Fibroblast of lung (primary cell): ENCODE measurements at regions not wholly inside any gene's neighbourhood (a gene's known extent, or its start where the extent isn't known, plus 50 kb on each side); places are given as distances from the start of the nearest gene placed in this dataset.

Source experiments
- CTCF ChIP-seq, 2 donors: IDR thresholded peaks in 1 of 2; conservative IDR thresholded peaks in 1 of 2; 1 replicate in 1 of 2; 2 replicates in 1 of 2; pipeline ENCODE4 v1.5.1; 2011 to 2012; ENCODE audit warnings: low read length in 2 of 2, control low read depth in 1 of 2, inconsistent platforms in 1 of 2, low read depth in 1 of 2, mild to moderate bottlenecking in 1 of 2
- EZH2 ChIP-seq: IDR thresholded peaks from 2 replicates; pipeline ENCODE4 v1.5.1; 2012; ENCODE audit warnings: low read length, control low read depth, mild to moderate bottlenecking; ENCODE audit errors: missing control alignments

GRCh38 chr17:13753154-13753553 lies 151.4 kb upstream of the HS3ST3A1 start:
- TF ChIP-seq CTCF (conservative IDR thresholded peaks at IDR 0.05 in 1 of 2, IDR thresholded peaks at IDR 0.05 in 1 of 2; ENCODE audit: low read depth in 1 of 2, low read length in 2 of 2) (no peak), EZH2 (no peak)
